B cell (primary cell): ENCODE measurements at regions not wholly inside any gene's neighbourhood (a gene's known extent, or its start where the extent isn't known, plus 50 kb on each side); places are given as distances from the start of the nearest gene placed in this dataset.

Experiments
- CTCF ChIP-seq: fragments of 200-600 bp; IDR thresholded peaks from one replicate; pipeline ENCODE4 v1.8.0; 2022; ENCODE audit warnings: antibody characterized with exemption, mild to moderate bottlenecking
- EZH2 ChIP-seq: IDR thresholded peaks from 2 replicates; pipeline ENCODE4 v1.6.1; 2012; ENCODE audit warnings: borderline replicate concordance, low read depth, mild to moderate bottlenecking, moderate library complexity, low read length; ENCODE audit not compliant: insufficient read depth, poor library complexity, severe bottlenecking

GRCh38 chr4:63492515-63492914, 916.7 kb downstream of the TECRL start:
- TF ChIP-seq CTCF: no peak
- no peak for TF ChIP-seq EZH2
